Endothelial cell of umbilical vein (primary cell): ENCODE measurements at regions not wholly inside any gene's neighbourhood (a gene's known extent, or its start where the extent isn't known, plus 50 kb on each side); places are given as distances from the start of the nearest gene placed in this dataset.

Source experiments
- BruUV-seq: library from RNA; stranded (reverse); fragments of 400-500 nt; replicated peaks from 2 replicates; lab custom pipeline; 2021; lab: Mats Ljungman, UMichigan
- CTCF ChIA-PET: fragments of 300-600, 350-600 bp; sonication (Branson Sonifier 250); formaldehyde crosslinking; loops from one replicate; lab custom pipeline; 2021; ENCODE audit warnings: antibody characterized with exemption, inconsistent platforms; lab: Charles Lee
- POLR2A ChIA-PET: fragments of 300-600, 350-600 bp; sonication (Branson Sonifier 250); formaldehyde crosslinking; loops from one replicate; lab custom pipeline; 2021; ENCODE audit warnings: antibody characterized with exemption, inconsistent platforms; lab: Charles Lee
- DNase-seq: peaks from one replicate; pipeline ENCODE4 v3.0.0-alpha.2; 2011; ENCODE audit warnings: low read depth, low spot score
- FAIRE-seq: peaks from 2 replicates; lab custom pipeline; 2011; peaks lifted over from hg19 to GRCh38; lab: Jason Lieb, UNC
- H2AFZ ChIP-seq: 2 replicates; pipeline ENCODE4 v1.6.0; 2012; ENCODE audit warnings: low read depth, low read length, control low read depth, inconsistent platforms
- H3K27ac ChIP-seq: 2 replicates; pipeline ENCODE4 v1.5.1; 2011; ENCODE audit warnings: low read depth, mild to moderate bottlenecking, control low read depth, low read length, moderate library complexity; ENCODE audit not compliant: insufficient read depth
- H3K27me3 ChIP-seq, 2 experiments: 2 replicates each; pipeline versions ENCODE4 v1.6.0 to v1.6.1; 2011; ENCODE audit warnings: low read length in 2 of 2, mixed read lengths in 1 of 2; ENCODE audit not compliant: control insufficient read depth in 2 of 2, insufficient read depth in 2 of 2
- H3K36me3 ChIP-seq, 2 experiments: 2 replicates in 1 of 2; 3 replicates in 1 of 2; pipeline ENCODE4 v1.5.1; 2011; ENCODE audit warnings: low read length in 2 of 2, mild to moderate bottlenecking in 1 of 2, moderate library complexity in 1 of 2; ENCODE audit not compliant: control insufficient read depth in 2 of 2, insufficient read depth in 2 of 2; ENCODE audit errors: extremely low read depth in 1 of 2
- H3K4me1 ChIP-seq: 3 replicates; pipeline ENCODE4 v1.5.1; 2011; ENCODE audit warnings: mild to moderate bottlenecking, low read length; ENCODE audit not compliant: control insufficient read depth, insufficient read depth; ENCODE audit errors: extremely low read depth
- H3K4me2 ChIP-seq: 2 replicates; pipeline ENCODE4 v1.6.1; 2011; ENCODE audit warnings: low read length, control low read depth, mixed read lengths; ENCODE audit not compliant: insufficient read depth
- H3K4me3 ChIP-seq, 3 experiments: fragments of 200-600 bp in 1 of 3; sonication (generic), shearing (Covaris generic) in 1 of 3; replicated peaks in 1 of 3; 2 replicates each; pipeline ENCODE4 v1.5.1; 2011 to 2016; ENCODE audit warnings: control low read depth in 3 of 3, low read length in 3 of 3, mild to moderate bottlenecking in 2 of 3, inconsistent platforms in 1 of 3, low read depth in 1 of 3, moderate library complexity in 1 of 3; ENCODE audit not compliant: insufficient read depth in 1 of 3
- H3K79me2 ChIP-seq: 2 replicates; pipeline ENCODE4 v1.6.0; 2012; ENCODE audit warnings: low read length, inconsistent platforms; ENCODE audit not compliant: control insufficient read depth, insufficient read depth
- H3K9ac ChIP-seq: replicated peaks from 2 replicates; pipeline ENCODE3; 2011; ENCODE audit warnings: low read length, control low read depth; ENCODE audit not compliant: insufficient read depth; ENCODE audit errors: extremely low read depth
- H3K9me1 ChIP-seq: replicated peaks from 3 replicates; pipeline ENCODE4 v1.6.0; 2011; ENCODE audit warnings: mild to moderate bottlenecking, low read length; ENCODE audit not compliant: control insufficient read depth, insufficient read depth; ENCODE audit errors: extremely low read depth
- H3K9me3 ChIP-seq: replicated peaks from 2 replicates; pipeline ENCODE4 v1.5.1; 2012; ENCODE audit warnings: low read length, inconsistent platforms; ENCODE audit not compliant: control insufficient read depth, insufficient read depth
- H4K20me1 ChIP-seq: replicated peaks from 2 replicates; pipeline ENCODE3; 2011; ENCODE audit warnings: mild to moderate bottlenecking, low read length; ENCODE audit not compliant: control insufficient read depth, insufficient read depth; ENCODE audit errors: extremely low read depth
- CTCF ChIP-seq, 2 donors: IDR thresholded peaks; 1 replicate in 1 of 2; 2 replicates in 1 of 2; pipeline ENCODE4 v1.5.1; 2011; ENCODE audit warnings: low read length in 2 of 2, mild to moderate bottlenecking in 2 of 2, moderate library complexity in 2 of 2, control low read depth in 1 of 2, inconsistent platforms in 1 of 2, low read depth in 1 of 2; ENCODE audit not compliant: insufficient read depth in 1 of 2; ENCODE audit errors: extremely low read depth in 1 of 2
- EZH2 ChIP-seq: IDR thresholded peaks from 2 replicates; pipeline ENCODE4 v1.6.1; 2012; ENCODE audit warnings: borderline replicate concordance, low read depth, mild to moderate bottlenecking, moderate library complexity, low read length, inconsistent platforms; ENCODE audit not compliant: severe bottlenecking
- FOS ChIP-seq: IDR thresholded peaks from 2 replicates; pipeline ENCODE4 v1.6.1; 2011; ENCODE audit warnings: mild to moderate bottlenecking, low read length, moderate library complexity, borderline replicate concordance; ENCODE audit not compliant: insufficient read depth
- GATA2 ChIP-seq: IDR thresholded peaks from 2 replicates; pipeline ENCODE4 v1.7.0; 2011; ENCODE audit warnings: low read depth, mild to moderate bottlenecking, moderate library complexity, mixed read lengths, low read length; ENCODE audit not compliant: insufficient read length, insufficient read depth
- JUN ChIP-seq: IDR thresholded peaks from 2 replicates; pipeline ENCODE4 v1.6.1; 2011; ENCODE audit warnings: borderline replicate concordance, low read depth; ENCODE audit not compliant: insufficient read length, insufficient read depth
- MAX ChIP-seq: IDR thresholded peaks from 2 replicates; pipeline ENCODE4 v1.6.1; 2011; ENCODE audit not compliant: insufficient read depth, insufficient read length
- MYC ChIP-seq: IDR thresholded peaks from one replicate; pipeline ENCODE4 v1.6.1; 2011; ENCODE audit warnings: mild to moderate bottlenecking, low read depth, low read length
- POLR2A ChIP-seq: IDR thresholded peaks from 2 replicates; pipeline ENCODE4 v1.6.1; 2012; ENCODE audit warnings: low read depth, mild to moderate bottlenecking, control low read depth, low read length
- POLR2AphosphoS5 ChIP-seq: IDR thresholded peaks from 2 replicates; pipeline ENCODE4 v1.6.1; 2012; ENCODE audit warnings: low read depth, mild to moderate bottlenecking, control low read depth, low read length, moderate library complexity; ENCODE audit not compliant: insufficient read depth
- dilution Hi-C: fragments of 300-500 bp; cut with MboI; formaldehyde crosslinking; loops from one replicate; pipeline ENCODE4 v1.15.0; 2019; ENCODE audit warnings: low sequenced_read_pairs; ENCODE audit not compliant: extremely low pct_ligation_motif_present
- intact Hi-C: fragments of 100-400 bp; cut with micrococcal nuclease; formaldehyde crosslinking; loops from one replicate; pipeline ENCODE4 v1.10.0; 2022

- FAIRE-seq, result no peak
- H3K27me3 ChIP-seq, result no peaks in the 10 kb centered on the region
- CTCF ChIA-PET, result no interaction called here
- H3K27ac ChIP-seq, result no peak overlapping the region
- no peak overlapping the region for H2AFZ ChIP-seq
- no peak overlapping the region for H3K4me3 ChIP-seq
- H3K4me2 ChIP-seq, result no peak overlapping the region
- no peaks in the 10 kb centered on the region for H3K36me3 ChIP-seq
- TF ChIP-seq GATA2 (no peak), EZH2 (no peak), POLR2AphosphoS5 (no peak), JUN (no peak), CTCF (IDR thresholded peaks at IDR 0.05; ENCODE audit: extremely low read depth in 1 of 2, insufficient read depth in 1 of 2, low read depth in 1 of 2, low read length in 2 of 2) (no peak), POLR2A (no peak), MAX (no peak), FOS (no peak), MYC (no peak)
- H3K79me2 ChIP-seq, result no peaks in the 10 kb centered on the region
- no peak for DNase-seq
- no peaks in the 10 kb centered on the region for H3K9me1 ChIP-seq
- BruUV-seq, result no TSS peak
- H3K4me1 ChIP-seq, result no peaks in the 10 kb centered on the region
- no peaks in the 10 kb centered on the region for H3K9me3 ChIP-seq
- POLR2A ChIA-PET, result no interaction called here
- dilution Hi-C loops (no loop called here), intact Hi-C loops (no loop called here)
- no peaks in the 10 kb centered on the region for H4K20me1 ChIP-seq
- H3K9ac ChIP-seq, result no peak overlapping the region
These were observed 199.4 kb downstream of the SATB1 start for GRCh38 chr3:18225709-18226108.
